ENCODE measurements at regions not wholly inside any gene's neighbourhood (a gene's known extent, or its start where the extent isn't known, plus 50 kb on each side); places are given as distances from the start of the nearest gene placed in this dataset.

DNA sequence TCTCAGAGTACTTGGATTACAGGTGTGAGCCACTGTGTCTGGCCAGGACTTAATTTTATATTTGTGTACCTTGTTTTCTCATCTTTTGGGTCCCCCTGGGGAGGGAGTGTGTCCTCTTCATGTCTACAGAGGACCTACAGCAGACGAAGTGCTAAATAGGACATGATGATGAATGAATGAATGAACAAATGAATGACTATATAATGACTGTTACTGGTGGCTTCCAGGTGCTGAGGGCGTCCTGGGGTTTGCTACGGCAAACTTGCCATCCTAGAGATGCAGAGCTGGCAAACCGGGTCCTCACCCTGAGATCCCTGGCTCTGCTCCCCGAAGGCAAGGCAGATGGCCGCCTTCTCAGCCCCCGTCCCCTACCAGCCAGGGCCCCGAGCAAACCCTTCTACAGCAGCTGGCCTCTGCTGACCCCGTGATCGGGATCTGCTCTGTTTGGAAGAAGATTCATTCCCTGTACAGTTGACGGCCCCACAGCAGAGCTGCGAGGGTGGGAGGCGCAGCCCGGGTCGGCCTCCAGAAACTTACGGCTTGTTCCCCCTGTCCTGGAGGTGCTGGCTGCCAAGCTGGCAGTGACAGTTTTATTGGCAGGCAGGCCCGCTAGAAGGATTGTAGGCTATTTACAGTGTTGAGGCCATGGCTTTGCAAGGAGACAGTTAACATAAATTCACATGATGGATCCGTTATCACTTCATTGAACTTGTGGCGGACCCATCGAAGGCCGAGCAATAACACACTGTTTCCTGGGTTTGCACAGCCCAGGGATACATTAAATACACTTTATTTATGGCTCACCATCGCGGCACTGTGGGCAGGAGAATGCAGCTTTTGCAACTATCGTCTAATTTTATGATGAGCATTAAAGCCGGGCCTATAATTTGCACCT lies 197.7 kb upstream of the GSE1 start:
- no peak for DNase-seq

- DNase-seq: peak; percentile 74
These were observed 196.7 kb upstream of the GSE1 start for GRCh38 chr16:85416228-85417109.

GRCh38 chr16:85417156-85417860 lies 195.8 kb upstream of the GSE1 start:
- DNase-seq: no peak

GRCh38 chr16:85418978-85419491 lies 194.1 kb upstream of the GSE1 start:
- peak; percentile 84 for DNase-seq

GRCh38 chr16:85419503-85420408 lies 193.4 kb upstream of the GSE1 start:
- no peak for DNase-seq

- peak; percentile 42 for DNase-seq
These were observed 192.4 kb upstream of the GSE1 start for GRCh38 chr16:85420501-85421337.

GRCh38 chr16:85421338-85422195 lies 191.6 kb upstream of the GSE1 start:
- DNase-seq: no peak

- no peak for DNase-seq
These were observed 190.9 kb upstream of the GSE1 start for GRCh38 chr16:85422196-85422631.

DNA sequence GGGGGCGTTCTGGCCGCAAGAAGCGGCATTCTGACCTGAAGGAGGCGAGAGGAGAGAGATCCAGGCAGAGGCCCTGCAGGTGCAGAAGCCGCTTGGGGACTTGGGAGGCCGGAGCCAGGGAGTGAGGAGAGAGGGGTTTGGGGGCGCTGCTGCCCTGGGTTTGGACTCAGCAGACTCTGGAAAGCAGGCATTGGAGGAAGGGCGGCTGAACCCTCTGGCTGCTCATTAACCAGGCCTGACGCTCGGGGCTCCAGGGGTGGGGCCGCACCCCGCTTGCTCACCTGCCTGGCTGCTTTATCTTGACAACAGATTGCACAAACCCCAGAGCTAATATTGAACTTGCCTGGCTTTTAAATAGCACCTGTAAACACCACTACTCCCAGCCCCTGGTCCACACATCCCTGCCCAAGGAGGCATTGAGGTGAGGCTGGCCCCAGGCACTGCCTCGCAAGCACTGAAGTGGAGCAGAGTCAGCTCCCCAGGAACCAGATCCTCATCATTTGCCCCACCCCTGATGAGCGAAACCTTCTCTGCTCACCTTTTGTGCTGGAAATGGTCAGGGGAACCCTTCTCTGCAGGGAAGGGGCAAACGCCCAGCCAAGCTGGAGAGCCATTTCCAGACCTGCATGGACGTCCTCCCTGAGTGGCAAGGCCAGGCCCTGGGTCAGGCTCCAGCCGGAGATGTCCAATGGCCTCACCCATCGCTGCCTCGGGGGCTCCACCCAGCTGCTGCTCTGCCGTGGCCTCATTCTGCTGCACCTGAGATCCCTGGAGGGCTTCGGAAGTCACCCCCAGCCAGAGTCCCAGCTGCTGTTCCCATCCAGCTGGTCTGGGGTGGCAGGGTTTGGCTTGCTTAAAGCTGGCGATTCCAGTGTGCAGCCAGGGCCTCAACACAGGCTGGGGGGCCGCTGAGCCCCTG lies 190.2 kb upstream of the GSE1 start:
- no peak for DNase-seq

DNA sequence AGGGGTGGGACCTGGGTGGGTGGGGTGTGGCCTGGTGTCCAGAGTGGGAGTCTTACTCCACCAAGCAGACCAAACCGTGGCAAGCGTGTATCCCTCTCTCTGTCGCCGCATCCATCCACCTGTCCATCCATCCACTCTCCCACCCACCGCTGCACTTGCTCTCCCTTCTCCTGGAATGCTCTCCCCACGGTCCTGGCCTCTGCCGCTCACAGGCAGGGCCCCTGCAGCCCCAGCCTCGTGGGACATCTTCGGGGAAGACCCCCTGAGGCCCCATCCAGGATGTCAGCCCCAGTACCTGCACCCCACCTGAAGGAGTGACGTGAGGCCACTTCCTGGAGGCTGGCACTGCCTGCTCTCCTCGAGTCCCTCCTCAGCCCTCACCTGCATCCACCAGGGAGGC lies 189.5 kb upstream of the GSE1 start:
- DNase-seq: no peak

DNA sequence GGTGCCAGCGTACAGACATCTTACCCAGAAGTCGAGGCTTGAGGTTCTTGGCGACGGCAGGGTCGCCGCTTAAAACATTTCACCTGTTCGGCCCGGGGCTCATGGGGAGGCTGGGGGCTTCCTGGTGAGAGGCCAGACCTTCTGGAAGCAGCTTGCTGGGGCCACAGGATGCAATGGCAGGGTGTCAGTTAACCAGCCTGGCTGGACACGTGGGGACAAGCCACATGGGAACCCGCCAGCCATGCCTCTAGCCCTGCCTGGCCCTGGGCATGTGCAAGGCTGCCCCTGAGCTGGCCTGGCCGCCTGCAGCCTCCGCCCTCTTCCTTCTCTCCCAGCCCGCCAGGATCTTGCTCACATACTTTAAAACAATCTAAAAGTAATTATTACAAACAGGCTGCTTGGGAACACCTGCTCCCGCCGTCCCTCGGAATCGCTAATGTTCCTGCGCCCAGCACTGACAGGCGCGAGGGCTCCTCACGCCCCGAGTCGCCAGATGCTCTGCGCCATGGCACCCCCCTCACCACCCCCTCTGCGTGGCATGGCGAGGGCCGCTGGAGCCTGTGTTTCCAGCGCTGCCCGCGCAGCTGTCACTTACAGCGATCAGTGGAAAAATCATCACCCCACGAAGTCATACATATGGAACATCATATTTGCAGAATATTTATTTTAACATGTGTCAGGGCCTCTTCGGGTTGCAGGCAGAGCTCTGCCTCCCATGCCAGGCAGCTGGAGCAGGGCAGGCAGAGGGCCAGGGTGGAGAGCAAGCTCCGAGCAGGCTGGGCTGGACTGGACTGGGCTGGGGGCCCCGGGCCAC lies 188.7 kb upstream of the GSE1 start:
- DNase-seq: peak; percentile 55

GRCh38 chr16:85425074-85425662 lies 188.0 kb upstream of the GSE1 start:
- DNase-seq: no peak

DNA sequence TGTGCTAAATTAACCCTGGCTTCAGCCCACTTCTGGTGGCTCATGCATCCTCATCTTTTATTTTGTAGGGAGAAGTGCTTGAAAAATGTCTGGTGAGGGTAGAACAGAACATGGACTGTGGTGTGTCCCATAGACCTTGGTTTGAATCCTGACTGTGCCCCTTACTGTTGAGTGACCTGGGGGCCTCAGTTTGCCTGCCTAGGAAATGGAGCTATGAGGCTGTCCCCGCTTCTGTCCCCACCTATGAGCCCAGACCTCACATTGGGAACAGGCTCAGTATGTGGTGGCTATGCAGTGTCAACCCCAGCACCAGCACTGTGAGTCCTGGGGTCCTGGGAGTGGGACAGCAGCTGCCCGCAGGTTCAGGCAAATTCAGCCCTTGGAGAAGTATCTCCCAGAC lies 186.3 kb upstream of the GSE1 start:
- no peak for DNase-seq

- peak; percentile 72 for DNase-seq
These were observed 184.8 kb upstream of the GSE1 start for GRCh38 chr16:85428168-85428898.

- no peak for DNase-seq
These were observed 184.0 kb upstream of the GSE1 start for GRCh38 chr16:85428899-85429775.

All from NCI-H1694 treated with DMSO at 0.1 percent for 48 hours (cell line).